GM18498 (cell line): ENCODE measurements at regions not wholly inside any gene's neighbourhood (a gene's known extent, or its start where the extent isn't known, plus 50 kb on each side); places are given as distances from the start of the nearest gene placed in this dataset.
"Not testable (repeated sequence)": the region's sequence is repeated elsewhere in the genome, so short reads cannot be mapped to it uniquely, and the experiment has no call there.

Source experiments
- ATAC-seq: cut with Tn5 transposase; IDR thresholded peaks from one replicate; pipeline ENCODE4 v1.9.1; 2021; ENCODE audit warnings: mild to moderate bottlenecking, moderate library complexity; ENCODE audit not compliant: unreplicated experiment

GRCh38 chr12:107826276-107826675, 51.8 kb downstream of the ASCL4 start:
- no peak for ATAC-seq

GRCh38 chr12:107829271-107829670, 54.8 kb downstream of the ASCL4 start:
- ATAC-seq: no peak

GRCh38 chr12:107832441-107832840, 57.9 kb downstream of the ASCL4 start:
- ATAC-seq: no peak

- ATAC-seq: no peak
Measured at GRCh38 chr12:107840186-107840585, 65.7 kb downstream of the ASCL4 start.

- ATAC-seq: no peak
Measured at GRCh38 chr12:107843351-107844311, 69.1 kb downstream of the ASCL4 start.

GRCh38 chr12:107844312-107844921, 69.9 kb downstream of the ASCL4 start:
- no peak for ATAC-seq

- ATAC-seq: no peak
Measured at GRCh38 chr12:107845226-107845979, 70.9 kb downstream of the ASCL4 start.

- ATAC-seq: no peak
Measured at GRCh38 chr12:107845980-107846659, 71.6 kb downstream of the ASCL4 start.

GRCh38 chr12:107847430-107847829, 72.9 kb downstream of the ASCL4 start:
- ATAC-seq: no peak

GRCh38 chr12:107847830-107848229, 73.3 kb downstream of the ASCL4 start:
- ATAC-seq: no peak

GRCh38 chr12:107853479-107853878, 79.0 kb downstream of the ASCL4 start:
- ATAC-seq: no peak

GRCh38 chr12:107855471-107855870, 81.0 kb downstream of the ASCL4 start:
- ATAC-seq: no peak

GRCh38 chr12:107856096-107856495, 81.6 kb downstream of the ASCL4 start:
- no peak for ATAC-seq

- ATAC-seq: no peak
Measured at GRCh38 chr12:107857191-107857590, 82.7 kb downstream of the ASCL4 start.

- ATAC-seq: no peak
Measured at GRCh38 chr12:107859367-107859766, 84.9 kb downstream of the ASCL4 start.

GRCh38 chr12:107864235-107864634, 89.7 kb downstream of the ASCL4 start:
- ATAC-seq: no peak

- ATAC-seq: not testable (repeated sequence)
Measured at GRCh38 chr12:107864727-107865126, 90.2 kb downstream of the ASCL4 start.

GRCh38 chr12:107873223-107873622, 98.7 kb downstream of the ASCL4 start:
- ATAC-seq: no peak

- ATAC-seq: no peak
Measured at GRCh38 chr12:107875786-107876185, 101.3 kb downstream of the ASCL4 start.

GRCh38 chr12:107884769-107885694, 110.5 kb downstream of the ASCL4 start:
- ATAC-seq: no peak
